ENCODE measurements at regions not wholly inside any gene's neighbourhood (a gene's known extent, or its start where the extent isn't known, plus 50 kb on each side); places are given as distances from the start of the nearest gene placed in this dataset.

GRCh38 chr16:80208015-80208414, 332.8 kb upstream of the DYNLRB2 start:
- no peak for TF ChIP-seq CTCF (conservative IDR thresholded peaks at IDR 0.05; ENCODE audit: low read length)
- TF ChIP-seq EZH2phosphoT487 (IDR thresholded peaks at IDR 0.05; ENCODE audit: borderline replicate concordance), result no peak
